Neural progenitor cell (in vitro differentiated cells): ENCODE measurements at regions not wholly inside any gene's neighbourhood (a gene's known extent, or its start where the extent isn't known, plus 50 kb on each side); places are given as distances from the start of the nearest gene placed in this dataset.

Experiments
- DNase-seq: peaks from one replicate; pipeline ENCODE4 v3.0.0-alpha.2; 2016; ENCODE audit warnings: low spot score
- H2AFZ ChIP-seq: fragments of 200-600 bp; sonication (generic); replicated peaks from 2 replicates; pipeline ENCODE4 v1.6.1; 2016; ENCODE audit warnings: antibody characterized with exemption
- H3F3A ChIP-seq: fragments of 200-600 bp; sonication (generic); 2 replicates; pipeline ENCODE4 v1.6.1; 2016; ENCODE audit warnings: antibody characterized with exemption, low read depth
- H3K27ac ChIP-seq: fragments of 200-600 bp; sonication (generic); 2 replicates; pipeline ENCODE4 v1.5.1; 2016; ENCODE audit warnings: mild to moderate bottlenecking
- H3K27me3 ChIP-seq: fragments of 200-600 bp; sonication (generic); 2 replicates; pipeline ENCODE4 v1.6.1; 2016; ENCODE audit warnings: mild to moderate bottlenecking, moderate library complexity
- H3K36me3 ChIP-seq: fragments of 200-600 bp; sonication (generic); 2 replicates; pipeline ENCODE4 v1.5.1; 2016
- H3K4me1 ChIP-seq: fragments of 200-600 bp; sonication (generic); 2 replicates; pipeline ENCODE4 v1.6.1; 2016; ENCODE audit warnings: mixed run types
- H3K4me2 ChIP-seq: fragments of 200-600 bp; sonication (generic); 2 replicates; pipeline ENCODE4 v1.6.1; 2016
- H3K4me3 ChIP-seq: fragments of 200-600 bp; sonication (generic); 2 replicates; pipeline ENCODE4 v1.5.1; 2016
- H3K79me2 ChIP-seq: fragments of 200-600 bp; sonication (generic); 2 replicates; pipeline ENCODE4 v1.6.1; 2016; ENCODE audit warnings: low read depth
- H3K9ac ChIP-seq: fragments of 200-600 bp; sonication (generic); 2 replicates; pipeline ENCODE4 v1.6.1; 2016
- H3K9me3 ChIP-seq: fragments of 200-600 bp; sonication (generic); 2 replicates; pipeline ENCODE4 v1.5.1; 2016; ENCODE audit warnings: low read depth
- H4K20me1 ChIP-seq: fragments of 200-600 bp; sonication (generic); 2 replicates; pipeline ENCODE4 v1.6.1; 2016; ENCODE audit warnings: low read depth
- H3K27ac Mint-ChIP-seq: 3 replicates; pipeline ENCODE4 v1.8.0; 2021; ENCODE audit warnings: mixed read lengths
- H3K27me3 Mint-ChIP-seq: 2 replicates; pipeline ENCODE4 v1.8.0; 2022; ENCODE audit warnings: low read depth, mild to moderate bottlenecking, inconsistent platforms, moderate library complexity, mixed read lengths; ENCODE audit not compliant: insufficient read depth
- H3K36me3 Mint-ChIP-seq: 3 replicates; pipeline ENCODE4 v1.8.0; 2021; ENCODE audit warnings: mixed read lengths
- H3K4me1 Mint-ChIP-seq: 3 replicates; pipeline ENCODE4 v1.8.0; 2021; ENCODE audit warnings: mixed read lengths
- H3K4me3 Mint-ChIP-seq: 3 replicates; pipeline ENCODE4 v1.8.0; 2021; ENCODE audit warnings: mild to moderate bottlenecking, moderate library complexity, mixed read lengths
- H3K9me3 Mint-ChIP-seq: 3 replicates; pipeline ENCODE4 v1.8.0; 2020; ENCODE audit warnings: mixed read lengths
- EZH2 ChIP-seq: fragments of 200-600 bp; sonication (generic); IDR thresholded peaks from 2 replicates; pipeline ENCODE4 v1.6.1; 2017; ENCODE audit warnings: antibody characterized with exemption, mild to moderate bottlenecking, moderate library complexity
- EZH2phosphoT487 ChIP-seq: fragments of 200-600 bp; sonication (generic); IDR thresholded peaks from 2 replicates; pipeline ENCODE4 v1.6.1; 2017; ENCODE audit warnings: antibody characterized with exemption
- TF ChIP-seq, protein P1 (sequence below): fragments of 200-600 bp; sonication (generic); IDR thresholded peaks from 2 replicates; pipeline ENCODE4 v1.5.1; 2017; ENCODE audit warnings: antibody characterized with exemption, mild to moderate bottlenecking

DNA sequence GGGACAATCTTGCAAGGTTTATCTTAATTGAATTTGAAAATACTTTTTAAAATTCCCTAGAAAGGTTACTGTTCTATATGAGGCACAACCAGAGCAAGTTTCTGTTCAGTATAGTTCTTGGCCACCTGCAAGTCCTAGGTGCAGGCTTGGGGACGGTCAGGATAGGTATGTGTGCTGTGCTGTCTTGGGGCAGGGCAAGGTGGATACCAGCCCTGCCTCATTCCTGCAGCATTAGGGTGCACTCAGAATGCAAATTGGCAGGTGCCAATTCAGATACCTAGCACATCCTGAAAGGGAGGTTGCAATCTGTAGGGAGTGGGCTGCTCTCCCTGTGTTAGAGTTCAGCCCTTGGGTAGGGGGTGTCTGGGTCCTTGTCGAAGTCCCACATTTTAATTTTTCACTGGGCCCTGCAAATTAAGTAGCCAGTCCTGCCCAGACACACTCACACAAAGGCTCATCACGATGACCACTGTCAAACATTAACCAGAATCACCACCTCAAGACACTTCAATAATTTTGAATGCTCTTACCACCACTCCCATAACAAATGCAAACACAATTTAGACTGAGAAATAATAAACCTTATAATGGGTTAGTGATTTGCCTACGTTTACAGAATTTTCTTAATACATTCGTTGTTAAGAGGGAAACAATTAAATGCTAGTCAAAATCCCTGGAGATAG is 838.0 kb upstream of the NR2F2 start:
- H3K9me3 Mint-ChIP-seq = peaks cover 2% of the 10 kb centered on the region
- Histone ChIP-seq H3K4me1 (peaks cover 35% of the 10 kb centered on the region), H3K4me2 (no peak overlapping the region), H3K27ac (no peak overlapping the region), H3K9ac (no peak overlapping the region), H3K36me3 (no peaks in the 10 kb centered on the region), H3K27me3 (no peaks in the 10 kb centered on the region), H3K79me2 (no peaks in the 10 kb centered on the region), H3F3A (peaks cover 19% of the 10 kb centered on the region), H2AFZ (no peak overlapping the region), H4K20me1 (no peaks in the 10 kb centered on the region), H3K9me3 (no peaks in the 10 kb centered on the region), H3K4me3 (no peak overlapping the region)
- DNase-seq = no peak
- TF ChIP-seq EZH2 (no peak), EZH2phosphoT487 (no peak)
- TF ChIP-seq, protein P1, sequence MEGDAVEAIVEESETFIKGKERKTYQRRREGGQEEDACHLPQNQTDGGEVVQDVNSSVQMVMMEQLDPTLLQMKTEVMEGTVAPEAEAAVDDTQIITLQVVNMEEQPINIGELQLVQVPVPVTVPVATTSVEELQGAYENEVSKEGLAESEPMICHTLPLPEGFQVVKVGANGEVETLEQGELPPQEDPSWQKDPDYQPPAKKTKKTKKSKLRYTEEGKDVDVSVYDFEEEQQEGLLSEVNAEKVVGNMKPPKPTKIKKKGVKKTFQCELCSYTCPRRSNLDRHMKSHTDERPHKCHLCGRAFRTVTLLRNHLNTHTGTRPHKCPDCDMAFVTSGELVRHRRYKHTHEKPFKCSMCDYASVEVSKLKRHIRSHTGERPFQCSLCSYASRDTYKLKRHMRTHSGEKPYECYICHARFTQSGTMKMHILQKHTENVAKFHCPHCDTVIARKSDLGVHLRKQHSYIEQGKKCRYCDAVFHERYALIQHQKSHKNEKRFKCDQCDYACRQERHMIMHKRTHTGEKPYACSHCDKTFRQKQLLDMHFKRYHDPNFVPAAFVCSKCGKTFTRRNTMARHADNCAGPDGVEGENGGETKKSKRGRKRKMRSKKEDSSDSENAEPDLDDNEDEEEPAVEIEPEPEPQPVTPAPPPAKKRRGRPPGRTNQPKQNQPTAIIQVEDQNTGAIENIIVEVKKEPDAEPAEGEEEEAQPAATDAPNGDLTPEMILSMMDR = no peak
- no peak overlapping the region for H3K4me3 Mint-ChIP-seq
- no peaks in the 10 kb centered on the region for H3K36me3 Mint-ChIP-seq
- H3K27me3 Mint-ChIP-seq = peaks cover 5% of the 10 kb centered on the region
- H3K27ac Mint-ChIP-seq = no peak overlapping the region
- peaks cover 24% of the 10 kb centered on the region for H3K4me1 Mint-ChIP-seq

- TF ChIP-seq EZH2 = no peak
- TF ChIP-seq, protein P1 = no peak
- TF ChIP-seq EZH2phosphoT487 = no peak
Observed at GRCh38 chr15:95494971-95495541, 835.4 kb upstream of the NR2F2 start.

GRCh38 chr15:95497634-95498033 is 832.9 kb upstream of the NR2F2 start:
- TF ChIP-seq EZH2 (no peak), EZH2phosphoT487 (no peak)
- TF ChIP-seq, protein P1 = no peak
- Histone ChIP-seq H3K4me3 (no peak overlapping the region), H3K9me3 (no peaks in the 10 kb centered on the region), H3K36me3 (no peaks in the 10 kb centered on the region), H3K27ac (no peak overlapping the region), H3K9ac (no peak overlapping the region), H2AFZ (no peak overlapping the region), H3F3A (peaks cover 19% of the 10 kb centered on the region), H3K79me2 (no peaks in the 10 kb centered on the region), H3K4me1 (peaks cover 42% of the 10 kb centered on the region), H3K27me3 (no peaks in the 10 kb centered on the region), H4K20me1 (no peaks in the 10 kb centered on the region), H3K4me2 (no peak overlapping the region)
- no peak for DNase-seq
- Mint-ChIP-seq H3K4me3 (no peak overlapping the region), H3K36me3 (no peaks in the 10 kb centered on the region), H3K9me3 (peaks cover 2% of the 10 kb centered on the region), H3K27me3 (peaks cover 3% of the 10 kb centered on the region), H3K4me1 (peaks cover 24% of the 10 kb centered on the region), H3K27ac (no peak overlapping the region)

More at GRCh38 chr15:95494971-95495541, 835.4 kb upstream of the NR2F2 start:
- H3K9me3 Mint-ChIP-seq = peaks cover 2% of the 10 kb centered on the region
- Histone ChIP-seq H4K20me1 (no peaks in the 10 kb centered on the region), H3K4me2 (peak overlapping the region; percentile 39), H2AFZ (peak overlapping the region; percentile 32), H3K4me3 (no peak overlapping the region), H3K9me3 (no peaks in the 10 kb centered on the region), H3K36me3 (no peaks in the 10 kb centered on the region), H3F3A (peaks cover 19% of the 10 kb centered on the region), H3K79me2 (no peaks in the 10 kb centered on the region), H3K27ac (peak overlapping the region; percentile 55), H3K4me1 (peaks cover 42% of the 10 kb centered on the region), H3K9ac (no peak overlapping the region), H3K27me3 (no peaks in the 10 kb centered on the region)
- peak overlapping the region; percentile 44 for H3K4me3 Mint-ChIP-seq
- H3K27me3 Mint-ChIP-seq = peaks cover 4% of the 10 kb centered on the region
- H3K36me3 Mint-ChIP-seq = no peaks in the 10 kb centered on the region
- DNase-seq = peak; percentile 68
- H3K4me1 Mint-ChIP-seq = peaks cover 24% of the 10 kb centered on the region
- peak overlapping the region; percentile 83 for H3K27ac Mint-ChIP-seq
